HG02588 (cell line): ENCODE measurements at regions not wholly inside any gene's neighbourhood (a gene's known extent, or its start where the extent isn't known, plus 50 kb on each side); places are given as distances from the start of the nearest gene placed in this dataset.

ENCODE experiments used
- ATAC-seq: cut with Tn5 transposase; IDR thresholded peaks from one replicate; pipeline ENCODE4 v1.9.1; 2021; ENCODE audit warnings: mild to moderate bottlenecking, moderate library complexity; ENCODE audit not compliant: unreplicated experiment

- ATAC-seq: no peak
These were observed 168.8 kb upstream of the TOPAZ1 start for GRCh38 chr3:44072601-44073540.

- ATAC-seq: no peak
These were observed 167.5 kb upstream of the TOPAZ1 start for GRCh38 chr3:44074181-44074580.

GRCh38 chr3:44076221-44076829 is 165.4 kb upstream of the TOPAZ1 start:
- ATAC-seq: no peak

GRCh38 chr3:44077267-44077666 is 164.4 kb upstream of the TOPAZ1 start:
- ATAC-seq: no peak

- no peak for ATAC-seq
These were observed 162.8 kb upstream of the TOPAZ1 start for GRCh38 chr3:44078863-44079262.

- no peak for ATAC-seq
These were observed 161.8 kb upstream of the TOPAZ1 start for GRCh38 chr3:44079916-44080315.

GRCh38 chr3:44080474-44081072 is 161.1 kb upstream of the TOPAZ1 start:
- ATAC-seq: no peak

- no peak for ATAC-seq
These were observed 151.7 kb upstream of the TOPAZ1 start for GRCh38 chr3:44090036-44090435.

- no peak for ATAC-seq
These were observed 149.2 kb upstream of the TOPAZ1 start for GRCh38 chr3:44092497-44092896.

GRCh38 chr3:44093531-44093930 is 148.2 kb upstream of the TOPAZ1 start:
- ATAC-seq: no peak

- ATAC-seq: no peak
These were observed 142.8 kb upstream of the TOPAZ1 start for GRCh38 chr3:44098656-44099415.

GRCh38 chr3:44099566-44100297 is 142.0 kb upstream of the TOPAZ1 start:
- ATAC-seq: no peak

- ATAC-seq: no peak
These were observed 141.4 kb upstream of the TOPAZ1 start for GRCh38 chr3:44100298-44100695.

- no peak for ATAC-seq
These were observed 137.6 kb upstream of the TOPAZ1 start for GRCh38 chr3:44104043-44104442.

GRCh38 chr3:44104668-44105321 is 136.9 kb upstream of the TOPAZ1 start:
- peak; percentile 93 for ATAC-seq

GRCh38 chr3:44105571-44105970 is 136.1 kb upstream of the TOPAZ1 start:
- no peak for ATAC-seq

- no peak for ATAC-seq
These were observed 134.9 kb upstream of the TOPAZ1 start for GRCh38 chr3:44106756-44107155.

- no peak for ATAC-seq
These were observed 133.2 kb upstream of the TOPAZ1 start for GRCh38 chr3:44108481-44108880.

GRCh38 chr3:44109771-44110361 is 131.8 kb upstream of the TOPAZ1 start:
- ATAC-seq: no peak

- ATAC-seq: no peak
These were observed 131.0 kb upstream of the TOPAZ1 start for GRCh38 chr3:44110648-44111047.
